H1 (cell line): ENCODE measurements at regions not wholly inside any gene's neighbourhood (a gene's known extent, or its start where the extent isn't known, plus 50 kb on each side); places are given as distances from the start of the nearest gene placed in this dataset.

Source experiments
- CTCF ChIA-PET: fragments of 300-600 bp; sonication (Branson Sonifier 250); formaldehyde crosslinking; loops from one replicate; lab custom pipeline; 2021; ENCODE audit not compliant: partially characterized antibody; lab: Charles Lee
- POLR2A ChIA-PET: fragments of 300-600 bp; sonication (Branson Sonifier 250); formaldehyde crosslinking; loops from one replicate; lab custom pipeline; 2021; ENCODE audit warnings: inconsistent platforms; ENCODE audit not compliant: partially characterized antibody; lab: Charles Lee
- DNase-seq, 2 experiments: peaks; one replicate each; pipeline versions ENCODE4 v3.0.0 to v3.0.0-alpha.2; 2010 to 2022; ENCODE audit warnings: low spot score in 2 of 2, low read depth in 1 of 2, mixed read lengths in 1 of 2
- FAIRE-seq: peaks from 2 replicates; lab custom pipeline; 2011; peaks lifted over from hg19 to GRCh38; lab: Jason Lieb, UNC
- H2AFZ ChIP-seq: 2 replicates; pipeline ENCODE4 v1.8.1; 2012; ENCODE audit warnings: low read length, inconsistent platforms
- H2AK5ac ChIP-seq: 2 replicates; pipeline ENCODE4 v1.6.1; 2013; ENCODE audit warnings: low read depth, low read length
- H2BK120ac ChIP-seq: replicated peaks from 2 replicates; pipeline ENCODE3; 2013; ENCODE audit warnings: low read depth, low read length, inconsistent platforms
- H2BK12ac ChIP-seq: 2 replicates; pipeline ENCODE4 v1.6.1; 2013; ENCODE audit warnings: low read depth, low read length
- H2BK15ac ChIP-seq: 2 replicates; pipeline ENCODE4 v1.6.1; 2013; ENCODE audit warnings: low read length
- H2BK20ac ChIP-seq: 2 replicates; pipeline ENCODE4 v1.6.1; 2013; ENCODE audit warnings: low read length
- H2BK5ac ChIP-seq: 2 replicates; pipeline ENCODE4 v1.6.1; 2013; ENCODE audit warnings: low read depth, low read length
- H3K14ac ChIP-seq: 2 replicates; pipeline ENCODE4 v1.6.1; 2013; ENCODE audit warnings: inconsistent platforms; ENCODE audit not compliant: insufficient read length
- H3K18ac ChIP-seq: 2 replicates; pipeline ENCODE4 v1.6.1; 2013; ENCODE audit warnings: low read length; ENCODE audit errors: extremely low read depth
- H3K23ac ChIP-seq: 2 replicates; pipeline ENCODE4 v1.6.1; 2013; ENCODE audit warnings: inconsistent platforms; ENCODE audit not compliant: insufficient read length
- H3K23me2 ChIP-seq: 2 replicates; pipeline ENCODE4 v1.6.1; 2013; ENCODE audit warnings: low read depth, low read length
- H3K27ac ChIP-seq: 2 replicates; pipeline ENCODE4 v1.6.1; 2011; ENCODE audit warnings: low read depth, low read length, inconsistent platforms
- H3K27me3 ChIP-seq, 4 experiments: replicated peaks in 1 of 4; 1 replicate in 1 of 4; 2 replicates in 3 of 4; pipeline versions ENCODE4 v1.6.1 to v1.8.1; 2011 to 2013; ENCODE audit warnings: low read length in 3 of 4, mild to moderate bottlenecking in 3 of 4, inconsistent platforms in 2 of 4, mixed read lengths in 2 of 4, moderate library complexity in 1 of 4; ENCODE audit not compliant: control insufficient read depth in 3 of 4, insufficient read depth in 3 of 4; ENCODE audit errors: extremely low read depth in 1 of 4
- H3K36me3 ChIP-seq, 4 experiments: 2 replicates each; pipeline versions ENCODE4 v1.6.1 to v1.8.1; 2011 to 2013; ENCODE audit warnings: mild to moderate bottlenecking in 4 of 4, low read length in 3 of 4, moderate library complexity in 2 of 4, control low read depth in 1 of 4, inconsistent platforms in 1 of 4; ENCODE audit not compliant: insufficient read depth in 4 of 4, control insufficient read depth in 2 of 4
- H3K4ac ChIP-seq: replicated peaks from 2 replicates; pipeline ENCODE3; 2013; ENCODE audit warnings: low read length, low read depth, mixed read lengths, inconsistent platforms; ENCODE audit not compliant: insufficient read length
- H3K4me1 ChIP-seq, 4 experiments: replicated peaks in 1 of 4; 1 replicate in 1 of 4; 2 replicates in 3 of 4; pipeline versions ENCODE4 v1.6.1 to v1.8.1; 2011 to 2013; ENCODE audit warnings: low read length in 3 of 4, inconsistent platforms in 2 of 4, mixed read lengths in 1 of 4; ENCODE audit not compliant: insufficient read depth in 4 of 4, control insufficient read depth in 3 of 4
- H3K4me2 ChIP-seq, 2 experiments: 2 replicates each; pipeline versions ENCODE4 v1.6.1 to v1.8.1; 2011 to 2013; ENCODE audit warnings: low read depth in 2 of 2, low read length in 2 of 2, control low read depth in 1 of 2, inconsistent platforms in 1 of 2, mild to moderate bottlenecking in 1 of 2; ENCODE audit not compliant: insufficient read depth in 1 of 2
- H3K4me3 ChIP-seq, 4 experiments: fragments of 200-600, 300-600 bp in 1 of 4; sonication (generic), shearing (Covaris generic), sonication (Bioruptor Twin) in 1 of 4; 2 replicates each; pipeline versions ENCODE4 v1.5.1 to v1.8.1; 2011 to 2016; ENCODE audit warnings: low read length in 4 of 4, low read depth in 3 of 4, control low read depth in 2 of 4, inconsistent platforms in 2 of 4, mild to moderate bottlenecking in 2 of 4, mixed read lengths in 1 of 4, moderate library complexity in 1 of 4; ENCODE audit not compliant: insufficient read depth in 2 of 4; ENCODE audit errors: extremely low read depth in 1 of 4
- H3K56ac ChIP-seq: replicated peaks from 2 replicates; pipeline ENCODE3; 2013; ENCODE audit warnings: low read depth, mild to moderate bottlenecking, mixed read lengths, low read length, inconsistent platforms; ENCODE audit not compliant: insufficient read length
- H3K79me1 ChIP-seq: 2 replicates; pipeline ENCODE4 v1.6.1; 2013; ENCODE audit warnings: low read depth, low read length, control low read depth
- H3K79me2 ChIP-seq, 2 experiments: 2 replicates each; pipeline versions ENCODE4 v1.6.1 to v1.8.1; 2012 to 2013; ENCODE audit warnings: low read length in 2 of 2, mild to moderate bottlenecking in 2 of 2, inconsistent platforms in 1 of 2; ENCODE audit not compliant: insufficient read depth in 2 of 2, control insufficient read depth in 1 of 2
- H3K9ac ChIP-seq, 4 experiments: replicated peaks in 1 of 4; 1 replicate in 1 of 4; 2 replicates in 3 of 4; pipeline versions ENCODE4 v1.6.1 to v1.8.1; 2011 to 2013; ENCODE audit warnings: low read depth in 3 of 4, low read length in 3 of 4, control low read depth in 2 of 4, mild to moderate bottlenecking in 2 of 4, moderate library complexity in 2 of 4, inconsistent platforms in 1 of 4; ENCODE audit errors: extremely low read depth in 1 of 4
- H3K9me3 ChIP-seq, 2 experiments: 2 replicates each; pipeline versions ENCODE4 v1.6.1 to v1.8.1; 2012 to 2013; ENCODE audit warnings: mild to moderate bottlenecking in 2 of 2, moderate library complexity in 2 of 2, control low read depth in 1 of 2, inconsistent platforms in 1 of 2, low read depth in 1 of 2, low read length in 1 of 2, mixed read lengths in 1 of 2; ENCODE audit not compliant: insufficient read depth in 2 of 2
- H4K20me1 ChIP-seq, 2 experiments: replicated peaks in 1 of 2; 2 replicates each; pipeline versions ENCODE3 to v1.8.1; 2011 to 2013; ENCODE audit warnings: inconsistent platforms in 2 of 2, low read length in 2 of 2, mild to moderate bottlenecking in 1 of 2; ENCODE audit not compliant: insufficient read depth in 2 of 2, control insufficient read depth in 1 of 2
- H4K5ac ChIP-seq: 2 replicates; pipeline ENCODE4 v1.6.1; 2013; ENCODE audit warnings: low read length, low read depth, mixed read lengths, inconsistent platforms; ENCODE audit not compliant: insufficient read length
- H4K8ac ChIP-seq: 2 replicates; pipeline ENCODE4 v1.8.0; 2013; ENCODE audit warnings: mild to moderate bottlenecking, moderate library complexity, low read length, inconsistent platforms; ENCODE audit not compliant: insufficient read depth; ENCODE audit errors: extremely low read depth
- H4K91ac ChIP-seq: replicated peaks from 2 replicates; pipeline ENCODE3; 2013; ENCODE audit warnings: low read length, mixed read lengths, inconsistent platforms; ENCODE audit not compliant: insufficient read length
- BACH1 ChIP-seq: IDR thresholded peaks from 2 replicates; pipeline ENCODE4 v1.6.1; 2012; ENCODE audit warnings: low read length, improper control_type of control experiment
- EP300 ChIP-seq, 2 experiments: IDR thresholded peaks; 1 replicate in 1 of 2; 2 replicates in 1 of 2; pipeline ENCODE4 v1.6.1; 2011 to 2012; ENCODE audit warnings: low read depth in 2 of 2, low read length in 2 of 2, mild to moderate bottlenecking in 2 of 2, borderline replicate concordance in 1 of 2, inconsistent platforms in 1 of 2, moderate library complexity in 1 of 2
- GABPA ChIP-seq: IDR thresholded peaks from 2 replicates; pipeline ENCODE4 v1.6.1; 2011; ENCODE audit warnings: mild to moderate bottlenecking, low read length, moderate library complexity, borderline replicate concordance; ENCODE audit not compliant: insufficient read depth
- HDAC6 ChIP-seq: IDR thresholded peaks from one replicate; pipeline ENCODE4 v1.7.1; 2012; ENCODE audit warnings: low read depth, mild to moderate bottlenecking, inconsistent platforms, low read length, moderate library complexity
- KDM1A ChIP-seq: fragments of 200-600, 300-600 bp; sonication (generic); IDR thresholded peaks from 2 replicates; pipeline ENCODE4 v1.7.1; 2016; ENCODE audit warnings: mild to moderate bottlenecking, low read length, borderline replicate concordance
- KDM5A ChIP-seq: fragments of 200-600 bp; IDR thresholded peaks from 2 replicates; pipeline ENCODE4 v1.7.1; 2012; ENCODE audit warnings: mild to moderate bottlenecking, low read length, inconsistent platforms, mixed read lengths
- MAFK ChIP-seq: IDR thresholded peaks from 2 replicates; pipeline ENCODE4 v1.6.1; 2012; ENCODE audit warnings: low read depth, mild to moderate bottlenecking, improper control_type of control experiment, low read length
- NANOG ChIP-seq: IDR thresholded peaks from 2 replicates; pipeline ENCODE4 v1.6.1; 2011; ENCODE audit warnings: low read length, low read depth, mild to moderate bottlenecking, inconsistent platforms; ENCODE audit not compliant: insufficient read depth, poor library complexity, severe bottlenecking
- POLR2AphosphoS5 ChIP-seq: IDR thresholded peaks from 2 replicates; pipeline ENCODE4 v1.6.1; 2011; ENCODE audit warnings: low read depth, low read length
- RAD21 ChIP-seq, 2 experiments: IDR thresholded peaks in 1 of 2; conservative IDR thresholded peaks in 1 of 2; 2 replicates each; pipeline ENCODE4 v1.6.1; 2011; ENCODE audit warnings: low read depth in 2 of 2, low read length in 2 of 2, improper control_type of control experiment in 1 of 2, inconsistent platforms in 1 of 2, mild to moderate bottlenecking in 1 of 2, moderate library complexity in 1 of 2
- RFX5 ChIP-seq: IDR thresholded peaks from 2 replicates; pipeline ENCODE4 v1.6.1; 2011; ENCODE audit warnings: low read depth, low read length, improper control_type of control experiment, borderline replicate concordance
- SIN3A ChIP-seq, 2 experiments: IDR thresholded peaks in 1 of 2; conservative IDR thresholded peaks in 1 of 2; 2 replicates each; pipeline ENCODE4 v1.6.1; 2011 to 2012; ENCODE audit warnings: low read length in 2 of 2, improper control_type of control experiment in 1 of 2, low read depth in 1 of 2, mild to moderate bottlenecking in 1 of 2
- TAF1 ChIP-seq: IDR thresholded peaks from 2 replicates; pipeline ENCODE4 v1.6.1; 2011; ENCODE audit warnings: mild to moderate bottlenecking, low read depth, low read length
- WGBS, 2 experiments: shearing (Covaris generic) in 1 of 2; methylation state at CpG; one replicate each; pipeline versions ENCODE4 v1.1.6 to v1.1.7; 2013 to 2015; ENCODE audit warnings: low lambda C conversion rate in 2 of 2, mixed read lengths in 2 of 2, inconsistent platforms in 1 of 2, low coverage in 1 of 2, missing lambda C conversion rate in 1 of 2; ENCODE audit not compliant: insufficient replicate concordance in 2 of 2, insufficient coverage in 1 of 2, insufficient read length in 1 of 2; ENCODE audit errors: extremely low coverage in 1 of 2, missing lambda C conversion rate in 1 of 2; 5-methylcytosine and 5-hydroxymethylcytosine counted together
- TF ChIP-seq, protein P1 (sequence below): IDR thresholded peaks from 2 replicates; pipeline ENCODE4 v1.6.1; 2012; ENCODE audit warnings: inconsistent platforms

DNA sequence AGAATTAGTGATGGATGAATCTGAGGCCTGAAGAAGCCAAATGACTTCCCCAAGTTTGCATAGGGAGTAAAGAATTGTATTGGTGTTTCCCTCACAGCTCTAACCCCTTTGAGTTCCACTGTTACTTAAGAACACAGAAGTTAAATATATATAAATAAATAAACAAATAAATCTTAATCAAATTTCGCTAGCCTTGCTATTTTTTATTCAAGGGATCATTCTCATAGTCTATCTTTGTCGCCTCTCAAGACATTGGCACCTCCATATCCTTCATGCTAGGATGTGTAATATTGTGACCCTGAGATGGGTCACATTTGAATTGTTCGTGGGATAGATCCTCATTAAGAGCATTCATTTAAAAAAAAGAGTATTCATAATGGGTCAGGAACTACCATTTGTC is 121.3 kb upstream of the HNMT start:
- Histone ChIP-seq H2BK15ac (no peak overlapping the region), H3K9ac (no peak overlapping the region), H2BK5ac (no peak overlapping the region), H3K27me3 (no peaks in the 10 kb centered on the region), H3K9me3 (no peaks in the 10 kb centered on the region; a peak in 1 of 4 replicates), H2BK12ac (no peak overlapping the region), H4K20me1 (no peaks in the 10 kb centered on the region), H2AK5ac (no peak overlapping the region), H3K4ac (no peak overlapping the region), H4K8ac (no peak overlapping the region), H3K79me1 (no peaks in the 10 kb centered on the region), H3K4me3 (no peak overlapping the region), H2BK20ac (no peak overlapping the region), H3K56ac (no peak overlapping the region), H4K5ac (no peak overlapping the region), H2BK120ac (no peak overlapping the region), H3K36me3 (no peaks in the 10 kb centered on the region), H3K4me2 (no peak overlapping the region), H3K27ac (no peak overlapping the region), H3K79me2 (no peaks in the 10 kb centered on the region), H3K23me2 (no peaks in the 10 kb centered on the region), H3K14ac (no peak overlapping the region), H3K23ac (no peak overlapping the region), H2AFZ (no peak overlapping the region), H3K18ac (no peak overlapping the region), H4K91ac (no peak overlapping the region), H3K4me1 (peaks cover under 1 to 6% (median 3%) of the 10 kb centered on the region in 4 experiments; a peak in 4 of 7 replicates)
- ChIA-PET CTCF (interaction anchor here (0.6 to 1.3 kb wide), 3 partner anchors 376 to 1929 kb away, joined by 3 to 5 read pairs (median 4); no protein-coding TSS in a partner anchor), POLR2A (no interaction called here)
- WGBS, 2 experiments = 71% methylated on average over 3 of the region's 3 CpGs; no CpG with 5 or more reads in 1 of the 2 experiments
- DNase-seq (no peak), FAIRE-seq (no peak)
- TF ChIP-seq SIN3A (conservative IDR thresholded peaks at IDR 0.05 in 1 of 2, IDR thresholded peaks at IDR 0.05 in 1 of 2; ENCODE audit: low read depth in 1 of 2, low read length in 2 of 2) (no peak), KDM1A (no peak), POLR2AphosphoS5 (no peak), BACH1 (no peak), GABPA (no peak), HDAC6 (no peak), NANOG (no peak), TAF1 (no peak), KDM5A (no peak), RFX5 (no peak), RAD21 (IDR thresholded peaks at IDR 0.05 in 1 of 2, conservative IDR thresholded peaks at IDR 0.05 in 1 of 2; ENCODE audit: low read depth in 2 of 2, low read length in 2 of 2) (no peak), MAFK (no peak), EP300 (IDR thresholded peaks at IDR 0.05; ENCODE audit: borderline replicate concordance in 1 of 2, low read depth in 2 of 2, low read length in 2 of 2) (no peak)
- TF ChIP-seq, protein P1, sequence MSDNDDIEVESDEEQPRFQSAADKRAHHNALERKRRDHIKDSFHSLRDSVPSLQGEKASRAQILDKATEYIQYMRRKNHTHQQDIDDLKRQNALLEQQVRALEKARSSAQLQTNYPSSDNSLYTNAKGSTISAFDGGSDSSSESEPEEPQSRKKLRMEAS = no peak
